HG02973 (cell line): ENCODE measurements at regions not wholly inside any gene's neighbourhood (a gene's known extent, or its start where the extent isn't known, plus 50 kb on each side); places are given as distances from the start of the nearest gene placed in this dataset.
"Not testable (repeated sequence)": the region's sequence is repeated elsewhere in the genome, so short reads cannot be mapped to it uniquely, and the experiment has no call there.

Source experiments
- ATAC-seq: cut with Tn5 transposase; IDR thresholded peaks from one replicate; pipeline ENCODE4 v1.9.1; 2021; ENCODE audit warnings: moderate library complexity; ENCODE audit not compliant: unreplicated experiment

DNA sequence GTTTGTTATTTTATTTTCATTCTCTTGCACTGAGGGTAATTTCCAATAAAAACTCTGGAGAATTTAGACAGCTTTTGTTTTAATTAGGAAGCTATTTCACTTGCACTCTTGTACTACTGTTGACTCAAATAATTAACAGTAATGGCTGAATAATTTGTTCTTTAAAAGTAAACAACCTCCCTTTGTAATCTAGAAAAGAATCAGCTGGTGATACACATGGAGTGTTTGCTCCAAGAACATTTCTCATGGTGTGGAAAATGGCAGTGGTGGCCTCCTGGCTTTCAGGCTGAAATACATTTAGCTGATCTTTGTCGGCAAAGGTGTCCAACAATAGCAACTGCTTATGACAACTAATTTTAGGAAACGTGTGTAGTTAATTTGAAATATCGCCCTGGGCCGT is 129.4 kb downstream of the C9orf152 start:
- ATAC-seq: no peak

DNA sequence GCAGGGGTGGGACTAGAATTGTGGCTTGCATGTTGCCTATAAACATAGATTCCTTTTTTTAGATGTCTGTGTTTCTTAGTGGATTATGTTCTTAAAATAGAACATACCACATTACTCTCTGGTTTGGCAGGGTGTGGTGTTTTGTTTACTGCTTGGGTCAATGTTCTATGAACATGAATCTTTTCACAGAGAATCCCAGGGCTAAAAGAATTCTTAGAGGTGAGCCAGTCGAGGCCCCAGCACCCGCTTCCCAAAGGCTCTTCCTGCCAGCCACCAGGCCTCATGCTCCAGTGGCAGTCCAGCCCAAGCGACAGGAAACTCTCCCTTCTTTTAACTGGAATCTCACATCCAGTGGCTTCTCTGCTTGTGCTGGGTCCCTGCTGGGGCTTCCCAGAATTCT is 126.6 kb downstream of the C9orf152 start:
- no peak for ATAC-seq

DNA sequence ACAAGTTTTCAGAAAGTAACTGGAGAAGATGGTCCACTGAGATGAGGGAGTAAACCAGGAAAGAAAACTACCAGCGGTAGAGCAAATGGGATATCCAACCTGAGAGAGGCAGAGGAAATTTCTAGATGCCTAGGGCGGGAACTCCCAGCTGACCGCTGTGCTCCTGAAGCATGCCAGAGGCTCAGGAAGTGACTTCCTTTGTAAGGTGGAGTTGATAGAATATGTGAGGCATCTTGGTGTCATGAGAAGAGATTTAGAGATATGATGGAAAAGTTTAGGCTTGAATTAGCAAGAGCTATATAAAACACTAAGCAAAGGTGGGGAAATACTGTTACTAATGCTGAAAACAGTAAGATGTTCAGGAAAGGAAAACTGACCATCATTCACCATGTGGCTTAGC is 124.1 kb downstream of the C9orf152 start:
- no peak for ATAC-seq

DNA sequence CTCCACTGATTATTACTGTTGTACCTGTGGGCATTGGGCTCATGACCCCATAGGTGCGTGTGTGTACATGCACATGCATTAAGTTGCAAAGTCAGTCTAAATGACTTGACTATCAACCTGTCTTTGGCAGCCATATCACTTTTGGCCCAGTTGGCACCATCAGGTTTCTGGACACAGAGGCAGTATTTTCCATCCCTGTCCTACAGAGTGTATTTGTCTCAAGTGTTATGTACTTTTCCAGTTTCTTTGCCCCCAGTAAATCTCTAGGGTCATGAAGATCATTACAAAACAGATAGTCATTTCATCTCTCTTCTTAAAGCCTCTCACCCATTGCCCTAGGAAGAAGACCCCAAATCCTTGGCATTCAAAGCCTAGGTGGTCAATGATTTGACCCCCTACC is 121.4 kb downstream of the C9orf152 start:
- ATAC-seq: no peak

DNA sequence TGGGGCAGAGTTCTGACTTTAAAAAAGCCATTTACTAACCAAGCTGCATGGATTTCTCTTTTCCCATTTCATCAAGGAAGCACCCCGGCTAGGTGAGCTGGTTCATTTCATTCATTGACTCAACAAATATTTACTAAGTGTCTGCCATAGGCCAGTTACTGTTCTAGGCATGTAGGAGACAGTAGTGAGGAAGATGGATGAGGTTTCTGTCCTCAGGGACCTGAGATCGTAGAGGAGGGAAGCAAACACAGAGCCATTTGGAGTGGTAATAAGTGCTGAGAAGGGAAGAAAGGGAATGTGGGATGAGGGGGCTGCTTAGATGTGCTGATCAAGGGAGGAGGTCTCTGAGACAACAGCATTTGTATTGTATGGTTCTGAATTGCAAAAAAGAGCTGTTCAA is 120.4 kb downstream of the C9orf152 start:
- no peak for ATAC-seq

DNA sequence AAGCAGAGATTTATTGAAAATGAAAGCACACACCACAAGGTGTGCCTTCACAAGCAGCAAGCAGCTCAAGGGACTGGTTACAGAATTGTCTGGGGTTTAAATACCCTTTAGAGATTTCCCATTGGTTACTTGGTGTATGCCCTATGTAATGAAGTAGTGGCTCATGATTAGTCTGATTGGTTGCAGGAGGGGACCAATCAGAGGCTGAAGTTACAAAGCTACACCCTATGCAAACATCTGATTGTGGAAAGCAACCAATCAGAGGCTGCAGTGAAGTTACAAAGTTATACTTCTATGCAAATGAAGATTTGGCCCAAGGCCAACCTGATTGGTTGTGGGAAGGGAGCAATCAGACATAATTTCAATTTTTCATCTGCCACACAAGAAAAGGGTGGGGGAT is 119.9 kb downstream of the C9orf152 start:
- no peak for ATAC-seq

DNA sequence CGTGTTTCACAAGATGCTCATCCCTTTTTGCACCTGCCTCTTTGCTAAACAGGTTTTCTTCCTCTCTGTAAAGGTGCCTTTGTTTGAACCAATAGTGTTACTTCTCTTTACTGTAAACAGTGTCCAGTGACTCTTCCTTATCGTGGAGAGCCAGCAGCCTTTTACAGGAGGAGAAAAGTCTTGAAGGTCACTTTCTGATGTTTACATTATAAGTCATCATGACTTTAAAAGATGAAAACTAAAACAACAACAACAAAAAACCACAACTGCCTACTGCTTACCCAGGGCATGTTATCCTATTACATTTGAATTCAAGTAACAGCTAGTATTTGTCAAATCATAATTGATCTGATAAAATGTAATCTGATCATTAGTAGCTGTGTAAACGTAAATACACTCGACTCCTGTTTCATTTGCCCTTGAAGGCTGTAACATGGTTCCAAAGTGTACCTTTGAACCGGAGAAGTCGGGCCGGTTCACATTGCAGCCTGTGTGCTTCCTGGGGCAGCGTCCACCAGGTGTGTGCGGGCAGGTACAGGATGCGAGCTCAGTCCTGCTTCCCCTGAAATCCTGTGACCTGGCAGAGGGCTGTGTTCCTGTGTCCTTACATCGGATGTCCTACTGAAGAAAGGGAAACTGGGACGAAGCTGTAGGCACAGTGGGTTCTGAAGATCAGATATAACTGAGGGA is 118.1 kb downstream of the C9orf152 start:
- no peak for ATAC-seq

DNA sequence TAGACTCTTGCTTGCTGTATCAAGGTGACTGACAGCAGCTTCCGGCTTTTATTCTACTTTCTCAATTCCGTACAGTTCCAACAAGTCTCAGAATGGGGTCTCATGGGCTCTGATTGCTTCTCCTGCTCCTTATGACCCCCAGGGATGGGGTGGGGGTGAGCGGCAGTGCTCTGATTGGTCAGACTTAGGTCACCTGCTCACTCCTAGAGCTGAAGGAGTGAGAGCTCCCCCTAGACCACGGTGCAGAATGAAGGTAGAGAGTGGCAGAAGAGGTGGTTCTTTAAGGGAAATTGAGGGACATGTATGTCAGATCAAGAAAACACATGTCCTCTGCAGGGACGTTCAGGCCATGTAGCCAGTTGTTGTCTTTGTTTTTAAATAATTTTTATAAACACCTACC is 115.2 kb downstream of the C9orf152 start:
- ATAC-seq: no peak

DNA sequence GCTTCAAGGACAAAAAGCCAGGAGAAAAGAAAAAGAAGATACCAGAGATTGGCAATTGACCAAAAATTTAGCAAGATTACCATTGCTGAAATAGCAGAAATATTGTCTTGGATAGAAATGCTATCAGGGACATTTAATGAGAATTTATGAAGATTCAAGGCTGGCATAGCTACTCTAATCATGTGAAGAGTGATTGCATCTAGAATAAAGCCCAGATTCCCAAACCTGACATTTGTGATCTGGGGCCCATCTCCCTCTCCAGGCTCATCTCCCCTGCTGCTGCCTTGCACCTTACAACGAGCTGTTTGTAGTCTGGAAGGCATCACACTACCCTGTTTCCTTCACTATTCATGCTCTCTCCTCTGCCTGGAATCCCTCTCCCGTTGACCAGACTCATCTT is 114.5 kb downstream of the C9orf152 start:
- ATAC-seq: no peak

DNA sequence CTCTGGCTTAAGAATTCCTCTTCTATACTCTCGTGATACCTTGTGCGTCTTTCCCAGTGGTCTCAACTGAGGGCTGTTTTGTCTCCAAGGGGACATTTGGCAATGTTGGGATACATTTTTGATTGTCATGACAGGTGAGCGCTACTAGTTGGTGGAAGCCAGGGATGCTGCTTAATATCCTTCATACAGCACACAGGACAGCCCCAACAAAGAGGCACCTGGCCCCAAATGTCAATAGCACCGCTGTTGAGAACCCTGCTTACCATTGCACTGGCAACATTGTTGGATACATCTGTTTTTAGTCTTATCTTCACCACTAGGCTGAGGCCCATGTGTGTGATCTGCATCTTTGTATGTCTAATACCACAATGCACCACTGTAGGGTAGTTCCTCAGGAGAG is 114.1 kb downstream of the C9orf152 start:
- no peak for ATAC-seq

DNA sequence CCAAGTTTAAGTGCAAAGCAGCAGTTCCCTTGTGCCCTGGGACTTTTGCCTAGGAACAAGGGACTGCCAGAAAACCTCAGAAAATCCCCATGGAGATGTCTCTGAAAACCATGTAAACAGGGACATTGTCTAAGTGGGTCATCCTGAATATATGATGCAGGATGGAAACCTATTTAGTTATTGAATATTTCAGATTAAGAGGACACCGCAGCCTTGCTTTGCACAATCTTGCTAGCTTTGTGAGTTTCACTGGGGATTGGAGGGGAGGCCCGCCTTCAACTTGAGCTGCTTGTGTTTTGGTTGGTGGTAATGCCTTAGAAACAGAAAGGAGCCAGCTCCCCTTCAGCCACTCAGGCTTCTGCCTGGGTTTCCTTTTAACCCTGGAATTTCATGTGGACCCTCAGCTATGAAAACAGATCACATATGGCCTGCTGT is 112.8 kb downstream of the C9orf152 start:
- ATAC-seq: no peak

DNA sequence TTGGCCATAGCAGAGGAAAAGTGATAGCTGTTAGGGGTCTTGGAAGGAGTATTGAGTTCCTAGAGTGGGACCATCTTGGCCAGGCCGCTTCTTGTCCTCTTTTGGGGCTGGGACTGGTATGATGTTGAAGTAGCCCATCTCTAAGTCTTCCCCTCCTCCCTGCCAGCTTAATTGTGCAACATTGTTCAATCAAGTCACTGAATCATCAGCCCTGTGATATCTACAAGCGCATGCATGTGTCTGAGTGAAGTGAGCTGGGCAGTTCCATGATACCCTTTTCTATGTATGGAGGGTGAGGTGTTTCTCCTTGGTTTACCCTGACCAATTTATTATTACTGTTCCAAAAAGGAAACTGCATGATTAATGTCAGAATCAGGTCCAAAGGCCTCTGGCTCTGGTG is 112.2 kb downstream of the C9orf152 start:
- no peak for ATAC-seq

DNA sequence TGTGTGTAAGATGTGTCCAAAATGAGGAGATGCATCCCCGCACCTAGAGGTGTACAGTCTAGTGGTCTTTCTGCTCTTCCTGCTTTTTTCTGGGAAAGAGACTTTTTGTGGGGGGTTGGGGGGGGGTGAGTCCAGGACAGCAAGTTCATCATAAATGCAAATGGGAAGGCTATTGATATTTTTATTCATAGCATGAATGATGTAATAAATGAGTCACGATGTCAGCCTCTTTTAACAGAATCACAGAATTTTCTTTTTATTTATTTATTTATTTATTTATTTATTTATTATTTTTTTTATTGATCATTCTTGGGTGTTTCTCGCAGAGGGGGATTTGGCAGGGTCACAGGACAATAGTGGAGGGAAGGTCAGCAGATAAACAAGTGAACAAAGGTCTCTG is 111.3 kb downstream of the C9orf152 start:
- ATAC-seq: not testable (repeated sequence)

DNA sequence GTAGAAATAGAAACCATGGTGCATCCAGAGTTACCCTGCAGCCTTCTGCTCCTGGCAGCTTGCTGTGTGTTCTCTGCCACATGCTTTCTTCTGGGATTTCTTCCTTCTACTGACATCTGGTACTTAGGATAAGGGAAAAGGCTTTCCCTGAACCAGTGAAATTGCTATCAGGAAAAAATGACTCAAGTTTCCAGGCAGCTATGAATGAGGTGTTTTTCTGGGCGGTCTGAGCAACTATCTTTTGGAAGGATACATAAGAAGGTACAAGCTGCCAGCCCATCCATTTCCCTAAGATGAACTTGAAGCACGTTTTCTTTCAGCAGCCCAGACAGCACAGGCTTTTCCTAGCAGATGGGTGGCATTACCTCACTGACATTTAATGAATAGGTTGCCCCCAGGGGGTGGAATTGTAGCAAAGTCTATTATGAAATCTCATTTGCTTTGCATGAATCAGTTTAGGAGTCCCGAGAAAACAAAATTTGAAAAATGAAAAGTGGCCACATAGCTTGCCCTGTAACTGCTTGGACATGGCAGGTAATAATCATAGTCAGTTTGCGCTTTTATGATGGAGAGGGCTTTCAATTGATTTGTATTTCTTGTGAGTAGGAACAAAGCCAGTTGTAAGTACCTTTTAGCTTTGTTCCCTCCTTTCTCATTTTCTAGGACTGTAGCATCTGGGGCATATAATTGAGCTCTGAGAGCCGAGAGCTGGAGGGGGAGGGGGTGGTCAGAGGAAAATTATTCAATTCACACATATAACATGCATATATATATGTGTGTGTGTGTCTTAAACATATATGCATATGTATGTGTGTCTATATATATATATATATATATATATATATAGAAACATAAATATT is 108.5 kb downstream of the C9orf152 start:
- ATAC-seq: no peak

DNA sequence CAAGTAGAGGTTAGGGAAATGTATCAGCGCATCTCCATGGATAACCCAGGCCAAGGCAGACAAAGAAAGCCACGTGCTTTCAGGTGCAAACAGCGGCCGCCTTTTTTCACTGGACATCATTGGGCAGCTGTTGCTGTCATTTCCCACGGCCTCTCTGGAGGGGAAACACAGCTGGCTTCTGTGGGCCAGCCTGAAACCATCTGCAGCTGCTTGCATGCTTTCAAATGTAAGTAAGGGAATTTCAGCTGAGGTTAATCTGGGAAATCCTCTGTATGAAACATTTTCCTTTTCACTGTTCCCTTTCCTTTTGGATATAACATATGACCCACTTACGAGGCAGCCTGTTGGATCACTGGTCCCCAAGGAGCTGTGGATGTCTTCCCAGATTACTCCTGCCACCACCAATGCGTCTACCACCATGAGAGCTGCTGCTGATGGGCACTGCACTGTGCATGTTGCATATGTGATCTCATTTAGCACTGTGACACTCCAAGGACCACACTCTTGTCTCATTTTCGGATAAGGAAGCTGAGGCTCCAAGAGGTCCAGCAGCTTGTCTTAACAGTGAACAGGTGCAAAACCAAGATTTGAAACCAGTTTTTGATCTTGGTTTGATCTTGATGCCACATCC is 106.3 kb downstream of the C9orf152 start:
- ATAC-seq: peak; percentile 88

DNA sequence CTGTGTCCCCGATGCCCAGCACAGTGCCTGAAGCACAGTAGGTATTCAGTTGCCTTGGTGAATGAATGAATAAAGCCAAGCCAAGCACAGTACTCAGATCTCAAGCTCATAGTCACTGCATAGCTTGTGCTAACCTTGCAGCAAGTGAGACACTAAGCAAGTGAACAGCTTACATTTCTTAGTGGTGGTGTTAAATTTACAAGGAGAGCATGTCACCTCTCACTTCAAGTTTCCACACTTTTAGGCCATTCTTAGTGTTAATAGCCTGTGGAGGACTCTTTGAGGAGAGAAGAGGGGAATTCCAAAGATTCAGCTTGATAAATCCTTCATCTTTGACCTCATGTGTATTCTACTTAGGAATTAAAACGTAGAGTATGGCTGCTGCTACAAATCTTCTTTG is 104.7 kb downstream of the C9orf152 start:
- no peak for ATAC-seq

DNA sequence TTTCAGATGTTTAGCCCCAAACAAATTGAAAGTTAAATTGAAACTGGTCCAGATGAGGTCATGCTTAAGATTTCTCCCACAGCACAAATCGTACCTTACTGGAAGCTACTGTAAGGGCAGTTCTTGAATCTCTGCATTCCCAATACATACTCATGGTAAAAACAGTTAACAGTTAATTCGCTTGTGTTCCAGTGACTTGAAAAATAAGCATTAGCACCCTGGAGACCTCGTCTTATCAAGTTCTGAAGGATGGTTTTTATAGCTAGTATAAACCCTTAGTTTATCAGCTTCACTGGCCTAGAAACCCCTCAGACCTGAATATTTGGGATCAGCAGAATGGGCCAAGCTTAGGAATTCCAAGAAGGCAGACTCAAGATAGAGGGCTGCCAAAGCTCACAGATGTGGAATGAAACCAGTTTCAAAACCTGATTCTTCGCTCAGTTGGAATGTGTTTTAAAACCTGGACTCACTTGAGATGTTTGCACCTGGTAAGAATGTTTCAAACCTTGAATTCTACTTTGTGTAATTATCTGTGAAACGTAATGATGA is 103.6 kb downstream of the C9orf152 start:
- no peak for ATAC-seq

DNA sequence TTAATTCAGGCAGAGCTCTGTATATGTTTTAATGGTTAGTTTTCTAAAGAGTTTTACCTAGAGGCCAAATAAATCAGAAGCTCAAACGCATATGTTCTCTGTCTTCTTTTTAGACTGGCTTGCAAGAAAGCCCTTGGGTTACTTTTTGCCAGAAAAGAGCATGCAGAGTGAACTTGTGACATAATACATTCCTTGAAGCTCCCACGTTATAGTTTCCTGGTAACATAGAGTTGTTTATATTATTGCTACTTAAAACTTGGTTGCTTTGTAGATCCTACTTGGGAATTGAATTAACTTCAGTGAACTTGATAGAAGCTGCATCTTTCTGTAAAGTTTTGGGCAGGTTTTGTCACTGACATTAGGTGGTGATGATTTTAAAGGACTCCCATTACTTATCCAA is 102.9 kb downstream of the C9orf152 start:
- no peak for ATAC-seq

DNA sequence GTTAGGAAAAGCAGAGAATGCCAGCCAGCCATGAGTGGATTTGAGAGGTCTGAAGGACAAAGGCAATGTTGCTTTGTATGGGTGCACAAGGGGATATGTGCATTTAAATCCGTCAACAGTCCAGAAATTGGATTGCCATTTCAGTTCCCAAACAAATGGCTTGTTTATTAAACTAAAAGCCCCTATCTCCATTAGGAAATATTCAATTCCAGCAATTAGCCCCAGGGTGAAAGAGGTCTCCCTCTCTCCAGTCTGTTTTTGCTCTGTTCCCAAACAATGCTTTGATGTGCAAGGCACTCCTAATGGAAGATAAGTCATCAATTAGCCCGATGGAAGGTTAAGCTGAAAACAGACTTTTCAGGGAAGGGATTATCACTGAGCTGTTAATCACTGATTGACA is 101.3 kb downstream of the C9orf152 start:
- ATAC-seq: no peak

DNA sequence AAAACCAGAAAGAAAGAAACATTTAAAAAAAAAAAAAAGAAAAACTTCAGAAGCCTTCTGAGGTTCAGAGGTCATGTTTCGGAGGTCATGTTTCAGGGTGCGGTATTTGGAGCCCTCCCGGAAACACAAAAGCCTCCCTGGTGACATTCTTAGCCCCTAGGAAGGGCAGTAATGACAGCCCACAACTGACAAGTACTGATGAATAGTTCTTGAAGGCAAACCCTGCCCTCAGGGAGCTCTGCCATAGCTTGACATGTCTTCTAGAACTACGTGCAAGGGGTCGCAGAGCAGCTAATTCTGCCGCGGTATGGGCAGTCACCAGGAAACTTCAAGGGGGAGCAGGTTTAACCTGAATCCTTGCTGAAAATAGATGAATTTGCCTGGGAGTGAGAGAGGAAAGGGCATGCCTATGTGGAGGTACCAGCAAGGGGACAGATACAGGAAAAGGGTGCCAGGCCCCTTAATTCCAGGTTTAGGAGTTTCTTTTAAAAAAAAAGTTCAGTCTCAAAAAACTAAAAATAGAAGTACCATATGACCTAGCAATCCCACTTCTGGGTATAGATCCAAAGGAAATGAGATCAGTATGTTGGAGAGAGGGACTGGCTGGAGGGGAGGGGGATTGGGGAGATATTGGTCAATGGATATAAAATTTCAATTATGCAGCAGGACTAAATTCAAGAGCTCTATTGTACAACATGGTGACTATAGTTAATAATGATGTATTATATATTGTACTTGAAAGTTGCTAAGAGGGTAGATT is 98.4 kb downstream of the C9orf152 start:
- no peak for ATAC-seq

DNA sequence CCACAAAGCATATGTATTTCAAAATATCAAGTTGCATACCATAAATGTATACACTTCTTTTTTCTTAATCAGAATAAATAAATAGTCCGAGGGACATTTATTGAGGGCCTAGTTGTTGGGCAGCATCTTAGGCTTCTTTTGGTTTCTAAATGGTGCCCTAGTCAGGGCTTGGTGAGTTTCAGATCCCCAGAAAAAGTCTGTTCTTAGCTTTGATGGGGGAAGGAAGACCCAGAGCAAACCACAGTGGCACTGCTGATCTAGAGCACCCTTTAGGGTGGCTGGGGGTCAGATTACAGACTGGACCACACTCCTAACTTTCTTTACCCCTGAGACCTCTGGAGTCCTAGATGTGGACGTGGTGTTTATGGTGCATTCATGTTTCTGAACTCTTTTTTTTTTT is 97.8 kb downstream of the C9orf152 start:
- ATAC-seq: no peak
